HG02798 (cell line): ENCODE measurements at regions not wholly inside any gene's neighbourhood (a gene's known extent, or its start where the extent isn't known, plus 50 kb on each side); places are given as distances from the start of the nearest gene placed in this dataset.

Experiments
- ATAC-seq: cut with Tn5 transposase; IDR thresholded peaks from one replicate; pipeline ENCODE4 v1.9.1; 2021; ENCODE audit warnings: mild to moderate bottlenecking; ENCODE audit not compliant: unreplicated experiment, poor library complexity

DNA sequence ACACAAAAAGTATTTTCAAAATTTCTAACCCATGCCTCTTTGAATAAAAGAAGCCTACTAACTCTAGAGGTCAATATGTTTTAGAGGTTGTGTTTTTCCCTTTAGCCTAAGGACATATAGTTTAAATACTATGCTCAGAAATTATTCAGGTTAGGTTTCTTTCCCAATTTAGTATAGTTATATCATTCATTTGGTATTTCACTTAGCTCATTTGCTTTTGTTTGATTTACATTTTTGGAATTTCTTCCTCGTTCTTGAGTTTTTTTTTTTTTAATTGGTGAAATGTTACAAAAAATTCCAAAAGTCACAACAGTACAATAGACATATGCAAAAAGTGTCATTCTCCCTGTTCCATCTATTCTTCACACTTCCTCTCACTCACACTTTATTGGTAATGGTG, 371.3 kb upstream of the TNP1 start:
- ATAC-seq = no peak

DNA sequence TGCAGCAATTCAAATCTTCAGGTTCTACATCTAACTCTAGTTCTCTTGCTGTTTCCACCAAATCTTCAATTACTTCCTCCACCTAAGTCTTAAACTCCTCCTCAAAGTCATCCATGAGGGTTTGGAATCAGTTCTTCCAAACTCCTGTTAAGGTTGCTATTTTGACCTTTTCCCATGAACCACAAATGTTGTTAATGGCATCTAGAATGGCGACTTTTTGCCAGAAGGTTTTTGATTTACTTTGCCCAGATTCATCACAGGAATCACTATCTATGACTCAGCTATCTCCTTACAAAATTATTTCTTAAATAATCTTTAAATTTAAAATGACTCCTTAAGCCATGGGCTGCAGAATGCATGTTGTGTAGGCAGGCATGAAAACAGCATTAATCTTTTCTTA, 368.9 kb upstream of the TNP1 start:
- ATAC-seq = no peak

DNA sequence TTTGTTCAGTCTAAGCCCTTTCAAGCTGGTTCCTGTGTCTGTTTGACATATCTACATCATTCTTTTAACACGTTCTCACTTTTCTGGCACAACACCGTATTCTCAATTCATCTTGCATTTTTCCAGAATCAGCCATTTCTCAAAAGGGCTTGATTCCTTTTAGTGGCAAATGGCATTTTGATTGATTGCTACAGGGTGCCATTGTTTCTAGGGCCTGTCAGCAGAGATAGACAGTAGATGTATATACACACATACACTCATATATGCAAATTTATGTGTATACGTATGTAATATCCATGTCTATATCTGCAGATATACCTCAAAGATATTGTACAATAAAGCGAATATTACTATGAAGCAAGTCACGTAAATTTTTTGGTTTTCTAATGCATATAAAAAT, 367.9 kb upstream of the TNP1 start:
- no peak for ATAC-seq

DNA sequence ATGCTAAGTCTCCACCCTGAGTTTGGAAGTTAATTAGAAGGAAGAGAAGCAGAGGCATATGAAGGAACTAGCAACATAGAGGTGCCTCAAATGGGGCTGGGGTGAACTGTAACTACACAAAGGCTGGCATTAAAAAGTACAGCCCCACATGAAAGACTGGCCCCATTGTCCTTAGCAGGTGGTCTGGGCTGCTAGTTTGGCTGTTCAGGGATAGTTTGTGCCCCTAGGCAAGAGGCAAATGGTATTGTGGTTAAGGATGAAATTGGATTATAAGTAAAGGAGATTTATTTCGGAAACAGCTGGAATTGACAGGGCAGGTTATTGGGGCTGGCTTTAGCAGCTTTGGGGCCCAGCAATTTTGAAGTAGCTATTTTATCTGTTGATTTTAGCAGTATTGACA, 365.7 kb upstream of the TNP1 start:
- no peak for ATAC-seq

DNA sequence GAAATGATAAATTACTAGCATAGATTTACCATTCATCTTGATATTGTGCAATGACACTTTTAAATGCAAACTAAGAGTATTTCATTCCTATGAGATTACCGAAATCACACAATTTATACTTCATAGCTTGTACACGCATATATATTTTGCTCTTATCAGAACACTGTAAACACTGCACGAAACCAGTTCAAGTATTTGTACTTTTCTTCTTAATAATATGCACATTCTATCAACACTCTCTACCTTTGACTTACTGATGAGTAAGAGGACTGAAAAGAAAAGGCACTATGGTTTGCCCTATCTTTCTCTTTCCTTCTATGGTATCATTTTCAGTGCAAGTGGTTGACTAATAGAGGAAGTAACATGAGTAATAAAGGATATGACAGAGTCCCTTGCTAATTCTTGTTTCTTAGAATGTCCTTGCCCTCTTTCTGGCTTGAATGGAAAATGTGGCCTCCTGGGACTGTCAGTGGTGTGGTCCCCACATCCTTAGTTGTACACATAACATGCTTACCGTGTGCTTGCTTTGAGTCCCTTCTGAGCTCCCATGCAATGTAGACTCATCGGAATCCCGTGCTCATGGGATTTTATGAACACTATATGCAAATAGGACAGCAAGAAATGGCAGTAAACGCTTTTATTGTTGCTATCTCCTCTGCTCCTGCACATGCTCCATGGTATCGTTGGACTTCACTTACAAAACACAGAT, 363.5 kb upstream of the TNP1 start:
- peak; percentile 79 for ATAC-seq

DNA sequence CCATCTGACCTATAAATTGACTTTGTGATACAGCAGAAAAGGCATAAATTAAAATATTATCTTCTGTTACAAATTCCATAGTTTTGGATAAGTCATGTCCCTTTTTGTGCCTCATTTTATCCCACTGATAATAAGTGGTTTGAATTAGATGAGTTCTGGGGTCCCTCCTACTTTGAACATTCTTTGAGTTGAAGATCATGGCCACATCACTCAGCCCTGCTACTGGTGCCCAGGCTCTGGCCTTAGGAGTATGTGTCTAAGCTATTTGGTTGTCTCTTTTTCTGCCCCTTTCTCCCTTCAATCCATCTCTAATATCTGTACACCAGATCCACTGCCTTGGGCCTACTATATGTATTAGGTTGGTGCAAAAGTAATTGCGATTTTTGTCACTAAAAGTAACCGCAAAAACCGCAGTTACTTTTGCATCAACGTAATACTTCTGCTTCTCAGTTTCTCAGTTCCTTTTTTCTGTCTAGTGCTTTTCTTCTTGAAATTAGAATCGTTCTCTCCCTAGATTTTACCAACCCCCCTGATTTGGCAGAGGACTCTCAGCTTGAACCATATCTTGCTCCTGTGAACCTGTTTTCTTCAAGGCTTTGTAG, 362.5 kb upstream of the TNP1 start:
- peak; percentile 49 for ATAC-seq

DNA sequence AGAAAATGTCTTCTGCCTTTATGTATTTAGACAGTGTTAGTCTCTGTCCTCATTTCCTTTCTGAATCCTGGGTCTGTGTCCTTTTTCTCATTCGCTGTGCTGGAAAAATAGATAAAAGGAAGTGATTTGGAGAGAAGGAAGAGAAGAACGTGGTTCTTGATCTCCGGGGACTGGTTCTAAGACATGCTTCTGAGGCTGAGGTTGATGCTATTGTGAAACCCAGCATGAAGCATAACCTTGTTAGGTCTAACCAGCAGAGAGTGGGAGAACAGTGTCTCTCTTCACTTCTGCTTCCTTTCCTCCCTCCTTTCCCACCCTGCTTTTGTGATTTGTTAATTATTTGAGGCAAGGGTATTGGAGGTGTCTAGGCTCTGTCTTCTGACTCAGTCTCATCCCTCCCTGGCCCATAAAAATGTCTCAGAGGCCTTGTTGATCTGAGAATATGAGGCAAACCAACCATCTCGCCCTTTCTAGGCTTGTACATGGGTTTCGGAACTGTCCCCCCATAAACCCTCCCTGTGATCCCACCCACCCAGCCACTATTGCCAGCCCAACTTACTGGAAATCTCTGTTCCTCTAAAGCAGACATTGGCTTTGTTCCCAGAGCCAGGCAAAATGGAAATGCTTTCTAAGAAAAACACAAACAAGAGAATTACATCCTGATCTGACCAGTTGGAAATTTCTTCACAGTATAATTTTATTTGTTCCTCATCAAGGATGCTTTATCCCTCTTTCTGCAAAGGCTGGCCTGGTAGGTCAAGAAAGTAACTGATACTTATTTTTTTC, 360.6 kb upstream of the TNP1 start:
- no peak for ATAC-seq

DNA sequence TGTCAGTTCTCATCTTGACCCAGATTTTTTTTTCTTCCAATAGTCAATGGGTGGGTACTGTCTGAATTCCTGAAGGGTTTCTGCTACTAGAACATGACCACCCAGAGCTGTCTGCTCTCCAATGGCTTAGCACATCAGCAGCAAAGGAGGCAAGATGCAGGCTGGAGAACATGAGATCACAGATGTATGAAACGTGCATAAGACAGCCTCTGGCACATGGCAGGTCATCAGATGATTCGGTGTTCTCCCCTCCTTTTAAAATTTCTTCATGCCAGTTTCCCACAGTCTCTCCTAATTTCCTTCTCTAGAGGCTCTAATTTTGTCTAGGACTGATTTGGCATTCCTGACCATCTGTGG, 359.3 kb upstream of the TNP1 start:
- no peak for ATAC-seq

DNA sequence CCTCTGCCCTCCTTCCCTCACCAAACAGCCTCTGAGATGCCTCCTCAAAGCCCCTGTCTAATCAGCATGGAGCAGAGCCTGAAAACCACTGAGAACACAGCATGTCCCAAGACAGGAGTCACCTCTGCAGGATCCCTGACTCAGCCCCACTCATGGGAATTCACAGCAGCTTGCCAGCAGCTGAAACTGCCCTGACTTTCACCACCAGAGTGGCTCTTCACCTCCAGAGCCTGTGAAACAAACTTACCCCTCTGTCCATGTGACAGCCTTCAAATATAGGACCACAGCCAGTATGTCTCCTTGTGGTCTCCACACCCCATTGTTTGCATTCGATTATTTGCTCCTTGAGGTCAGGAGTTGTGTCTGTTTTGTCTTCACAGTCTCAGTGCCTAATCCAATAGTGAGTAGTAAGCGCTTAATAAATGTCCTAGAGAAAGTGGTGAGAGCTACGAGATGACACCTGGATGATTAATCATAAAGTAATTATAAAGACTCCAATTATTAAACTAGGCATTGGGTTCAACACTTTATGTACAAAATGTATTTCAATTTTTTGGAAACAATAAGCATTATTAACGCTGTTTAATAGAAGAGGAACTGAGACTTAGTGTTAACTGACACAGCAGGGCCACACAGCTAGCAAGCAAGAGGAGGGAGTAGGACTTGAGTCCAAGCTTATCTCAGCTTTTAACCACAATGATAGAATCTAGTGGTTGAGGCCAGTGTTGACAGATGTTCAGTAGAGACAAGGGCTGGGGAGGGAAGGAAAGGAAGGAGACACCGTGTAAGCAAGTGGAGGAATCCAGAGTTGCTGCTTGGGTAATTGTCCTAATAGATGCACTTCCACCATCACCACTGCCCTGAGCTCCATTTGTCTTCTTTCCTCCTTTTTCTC, 358.7 kb upstream of the TNP1 start:
- ATAC-seq = peak; percentile 69

DNA sequence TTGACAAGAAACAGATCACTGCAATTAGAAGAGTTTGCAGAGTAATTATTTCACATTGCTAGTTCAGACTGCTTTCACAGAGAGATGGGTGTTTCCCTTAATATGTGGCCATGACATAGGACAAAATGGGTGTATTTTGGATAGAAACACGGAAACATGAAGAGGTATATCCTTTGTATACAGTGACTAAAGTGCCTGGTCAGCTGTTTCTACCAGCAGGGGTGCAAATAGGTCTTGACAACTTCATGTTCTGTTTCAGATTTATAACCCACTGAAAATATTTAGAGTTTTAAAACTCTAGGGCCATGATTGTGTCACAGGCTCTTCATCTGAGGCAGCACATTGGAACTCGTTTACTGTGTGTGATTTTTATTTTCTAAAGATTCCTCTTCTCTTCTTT, 357.1 kb upstream of the TNP1 start:
- ATAC-seq = no peak

DNA sequence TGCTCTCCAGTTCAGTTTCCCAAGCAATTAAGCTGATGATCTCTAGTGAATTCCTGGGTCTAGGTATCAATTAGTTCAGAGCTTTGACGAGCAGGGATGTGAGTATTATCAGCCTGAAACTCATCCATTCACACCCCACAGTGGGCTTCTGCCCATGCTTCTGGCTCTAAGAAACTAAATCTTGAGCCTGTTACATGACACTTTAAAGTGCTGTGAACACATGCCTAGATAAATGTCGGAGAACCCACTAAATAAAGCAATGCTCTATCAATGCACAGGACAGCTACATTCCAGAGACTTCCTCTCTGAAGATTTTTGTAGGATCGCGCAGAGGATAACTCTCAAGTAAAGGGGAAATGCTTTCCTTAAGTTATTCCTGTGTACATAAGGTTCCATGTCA, 356.5 kb upstream of the TNP1 start:
- no peak for ATAC-seq

DNA sequence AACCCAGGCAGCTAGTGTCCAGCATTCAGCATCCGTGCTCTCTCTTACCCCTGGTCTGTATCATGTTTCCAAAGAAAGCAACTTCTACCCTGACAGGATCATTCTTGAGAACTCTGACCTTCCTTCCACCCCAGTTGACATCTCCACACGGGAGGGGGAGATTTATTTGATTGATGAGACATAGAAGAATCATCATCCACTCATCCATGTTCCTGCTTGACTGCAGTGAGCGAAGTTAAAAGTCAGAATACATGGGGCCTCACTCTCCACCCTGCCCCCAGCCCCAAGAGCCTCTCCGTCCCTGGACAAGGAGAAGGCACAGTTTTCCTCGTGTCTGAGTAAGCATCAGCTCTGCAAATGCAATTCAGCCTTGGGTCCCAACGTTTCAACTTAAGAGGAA, 356.0 kb upstream of the TNP1 start:
- ATAC-seq = no peak

DNA sequence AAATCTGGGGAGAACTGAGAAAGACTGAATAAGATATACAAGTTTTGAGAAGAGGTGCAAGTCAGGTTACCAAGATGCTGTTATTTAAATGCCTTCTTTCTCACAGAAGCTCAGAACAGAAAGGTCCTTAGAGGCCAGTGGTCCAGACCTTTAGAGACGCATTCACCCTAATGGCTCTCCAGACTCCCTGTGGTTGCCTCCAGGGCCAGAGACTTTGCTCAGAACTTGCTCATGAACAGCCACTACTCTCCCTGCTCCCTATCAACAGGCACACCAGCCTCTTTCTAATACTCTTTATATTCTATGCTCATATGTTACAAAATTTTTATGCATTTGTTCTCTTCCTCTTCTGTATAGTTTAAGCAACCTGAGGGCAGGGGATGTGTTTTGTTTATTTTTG, 349.0 kb upstream of the TNP1 start:
- ATAC-seq = no peak

DNA sequence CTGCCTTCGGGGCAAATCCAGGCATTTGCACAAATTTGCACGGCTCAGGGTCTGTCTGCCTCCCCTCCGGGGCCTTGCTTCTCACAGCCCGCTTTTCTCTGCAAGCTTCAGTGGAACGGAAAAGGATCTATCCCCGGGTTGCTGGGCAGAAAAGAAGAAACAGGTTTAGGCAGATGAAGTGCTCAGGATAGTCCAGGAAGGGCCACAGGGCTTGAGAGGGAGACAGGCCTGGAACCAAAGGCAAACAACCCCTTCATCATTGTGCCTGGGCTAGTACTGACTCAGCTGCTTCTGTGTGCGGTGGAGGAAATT, 347.8 kb upstream of the TNP1 start:
- ATAC-seq = no peak

DNA sequence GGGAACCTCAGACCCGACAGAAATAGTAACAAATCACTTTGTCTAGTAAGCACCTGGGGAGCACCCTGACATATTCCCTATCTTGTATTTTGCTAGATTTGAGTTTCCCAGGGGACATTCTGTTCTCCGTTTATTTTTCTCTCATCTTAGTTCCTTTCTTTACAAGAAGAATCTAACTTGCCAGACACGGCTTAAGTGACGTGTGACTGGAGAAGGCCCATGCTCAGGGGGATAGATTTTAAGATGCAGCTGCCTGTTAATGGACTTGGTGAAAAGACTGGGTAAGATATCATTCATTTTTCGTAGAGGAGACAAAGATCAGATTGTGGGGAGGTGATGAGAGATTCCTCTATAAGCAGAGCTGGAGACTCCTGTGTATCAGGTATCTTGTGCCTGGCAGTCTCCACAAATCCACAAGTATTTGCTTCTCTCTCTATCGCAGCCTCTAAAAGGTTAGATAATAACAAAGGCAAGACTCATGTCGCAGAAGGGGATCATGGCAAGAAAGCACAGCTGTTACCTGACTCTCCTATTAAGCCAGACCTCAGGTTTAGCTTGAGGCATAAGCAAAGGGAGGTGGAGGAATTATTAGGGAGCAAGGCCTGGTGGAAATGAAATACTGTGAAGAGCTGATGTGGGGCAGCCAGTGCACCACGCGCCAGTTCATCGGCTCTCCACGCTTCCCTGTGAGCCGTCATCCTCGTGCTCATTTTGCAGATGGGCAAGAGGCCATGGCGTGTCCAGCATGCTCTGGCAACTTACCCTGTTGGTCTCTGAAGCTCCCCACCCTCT, 347.2 kb upstream of the TNP1 start:
- ATAC-seq = no peak

DNA sequence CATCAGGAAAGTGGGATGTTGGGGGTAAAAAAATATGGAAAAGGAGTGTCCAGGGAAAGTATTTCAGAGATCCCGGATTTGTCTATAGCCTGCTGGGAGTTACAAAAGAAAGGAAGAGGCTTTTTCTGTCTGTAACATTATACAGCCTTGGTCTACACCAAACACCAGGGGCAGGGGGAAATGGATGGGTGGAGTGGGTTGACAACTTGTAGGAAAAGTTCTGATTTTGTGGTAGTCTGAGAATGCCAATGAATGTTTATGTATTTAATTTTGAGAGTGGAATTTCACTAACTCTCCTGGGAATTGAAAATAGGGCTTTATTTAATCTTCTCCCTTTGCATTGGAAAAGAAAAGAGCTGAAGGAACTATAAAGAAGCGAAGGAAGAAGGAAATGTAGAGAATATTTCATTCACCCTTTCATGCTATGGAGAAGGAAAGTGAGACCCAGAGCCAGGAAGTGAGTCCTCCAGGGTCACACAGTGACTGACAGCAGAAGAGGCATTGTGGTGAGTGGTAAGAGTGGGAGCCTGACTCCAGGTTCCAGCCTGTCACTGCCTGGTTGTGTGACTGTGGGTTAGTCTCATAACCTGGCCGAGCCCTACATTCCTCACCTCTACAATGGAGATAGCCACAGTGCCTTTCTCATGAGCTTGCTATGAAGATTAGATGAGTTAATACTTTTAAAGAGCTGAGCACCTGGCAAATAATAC, 346.3 kb upstream of the TNP1 start:
- no peak for ATAC-seq

DNA sequence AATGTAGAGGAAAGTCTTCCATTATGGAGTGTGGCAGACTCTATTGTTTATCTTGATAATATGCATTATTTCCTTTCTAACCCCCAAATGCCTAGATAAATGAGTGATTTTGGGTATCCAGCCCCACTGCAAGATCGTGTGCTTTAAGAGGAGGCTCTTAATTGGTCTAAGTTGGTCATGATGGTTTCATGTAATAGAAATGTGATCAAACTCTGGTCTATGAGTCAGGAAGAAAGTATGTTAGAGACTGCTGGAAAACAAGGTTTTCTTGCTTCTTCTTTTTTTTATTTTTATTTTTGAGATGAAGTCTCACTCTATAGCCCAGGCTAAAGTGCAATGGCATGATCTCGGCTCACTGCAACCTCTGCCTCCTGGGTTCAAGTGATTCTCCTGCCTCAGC, 344.5 kb upstream of the TNP1 start:
- no peak for ATAC-seq

DNA sequence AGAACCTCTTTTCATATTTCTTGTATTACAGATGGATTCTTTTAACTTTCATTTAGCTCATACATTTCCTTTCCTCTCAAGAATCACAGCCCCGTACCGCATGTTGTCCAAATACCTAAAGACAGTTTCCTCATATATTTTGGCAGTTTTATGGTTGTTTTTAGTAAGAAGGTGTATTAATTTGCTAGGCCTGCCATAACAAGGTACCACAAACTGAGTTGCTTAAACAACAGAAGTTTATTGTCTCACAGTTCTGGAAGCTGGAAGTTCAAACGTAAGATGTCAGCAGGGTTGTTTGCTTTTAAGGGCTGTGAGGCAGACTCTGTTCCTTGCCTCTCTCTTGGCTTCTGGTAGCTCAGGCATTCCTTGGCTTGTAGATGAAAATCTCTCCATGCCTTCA, 343.2 kb upstream of the TNP1 start:
- ATAC-seq = no peak

DNA sequence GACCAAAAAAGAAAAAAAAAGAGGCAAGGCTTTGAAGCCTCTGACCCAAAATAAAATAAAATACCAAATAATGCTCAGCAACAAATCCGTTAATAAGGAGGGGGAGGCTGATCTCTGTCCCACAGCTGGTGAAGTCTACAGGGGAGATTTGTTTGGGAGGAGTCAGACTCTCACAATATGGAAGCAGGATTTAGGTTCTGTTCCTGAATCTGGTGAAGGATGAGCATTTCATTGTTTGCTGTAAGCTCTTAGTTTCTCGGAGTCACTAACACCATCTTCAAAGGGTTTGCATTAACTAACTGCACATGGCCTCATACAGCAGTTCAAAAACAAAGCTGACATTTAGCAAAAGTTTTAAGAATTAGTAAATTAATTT, 339.4 kb upstream of the TNP1 start:
- ATAC-seq = no peak
